Neural progenitor cell (in vitro differentiated cells): ENCODE measurements at regions not wholly inside any gene's neighbourhood (a gene's known extent, or its start where the extent isn't known, plus 50 kb on each side); places are given as distances from the start of the nearest gene placed in this dataset.

Source experiments
- CTCF ChIP-seq: fragments of 200-600 bp; sonication (generic); IDR thresholded peaks from 2 replicates; pipeline ENCODE4 v1.5.1; 2017; ENCODE audit warnings: antibody characterized with exemption, mild to moderate bottlenecking
- EZH2 ChIP-seq: fragments of 200-600 bp; sonication (generic); IDR thresholded peaks from 2 replicates; pipeline ENCODE4 v1.6.1; 2017; ENCODE audit warnings: antibody characterized with exemption, mild to moderate bottlenecking, moderate library complexity

DNA sequence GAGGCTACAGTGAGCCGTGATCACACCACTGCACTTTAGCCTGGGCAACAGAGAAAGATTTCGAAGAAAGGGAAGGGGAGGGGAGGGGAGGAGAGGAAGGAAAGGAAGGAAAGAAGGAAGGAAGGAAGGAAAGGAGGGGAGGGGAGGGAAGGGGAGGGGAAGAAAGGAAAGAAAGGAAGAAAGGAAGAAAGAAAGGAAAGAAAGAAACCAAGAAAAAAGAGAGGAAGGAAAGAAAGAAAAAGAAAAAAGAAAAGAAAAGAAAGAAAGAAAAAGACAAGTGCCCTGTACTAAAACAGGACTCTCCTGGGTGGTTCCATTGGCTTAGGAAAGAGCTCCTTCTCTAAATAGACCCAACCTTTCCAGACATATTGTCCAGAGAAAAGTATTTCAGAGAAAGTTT lies 136.6 kb downstream of the PXDC1 start:
- no peak for TF ChIP-seq CTCF
- TF ChIP-seq EZH2: no peak
